ENCODE measurements at regions not wholly inside any gene's neighbourhood (a gene's known extent, or its start where the extent isn't known, plus 50 kb on each side); places are given as distances from the start of the nearest gene placed in this dataset.

DNA sequence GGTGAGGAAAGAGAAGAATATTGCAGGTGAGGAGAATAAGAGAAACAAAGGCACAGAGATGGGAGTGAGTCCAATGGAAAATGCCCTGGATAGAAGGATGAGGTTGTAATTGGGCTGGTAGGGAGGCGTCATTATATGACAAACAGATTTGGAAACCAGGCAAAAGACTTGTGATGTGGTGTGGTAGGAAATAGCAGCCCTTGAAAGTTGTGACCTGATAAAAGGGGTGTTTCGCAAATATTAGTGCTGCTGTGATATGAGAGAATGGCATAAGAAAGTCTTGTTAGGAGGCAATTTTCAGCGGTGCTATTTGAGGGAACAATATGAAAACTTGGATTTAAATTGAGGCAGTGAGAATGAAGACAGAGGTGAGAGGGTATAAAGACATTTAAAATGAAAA lies 217.5 kb upstream of the ACTBL2 start:
- peak; percentile 47 to 89 (median 82) for ATAC-seq
- no peaks in the 10 kb centered on the region for H3K27me3 ChIP-seq
- peak in 1 of 2 donors; percentile 46 for DNase-seq
- no peaks in the 10 kb centered on the region for H3K36me3 ChIP-seq
- H3K4me1 ChIP-seq = peaks cover 5 to 46% (median 29%) of the 10 kb centered on the region in 9 donors
- peak overlapping the region; percentile 56 to 89 (median 74) for H3K27ac ChIP-seq
- 52 to 71% methylated on average over 3 of the region's 3 CpGs for WGBS, 2 donors
- H3K4me3 ChIP-seq = no peak overlapping the region
- TF ChIP-seq, protein P1, sequence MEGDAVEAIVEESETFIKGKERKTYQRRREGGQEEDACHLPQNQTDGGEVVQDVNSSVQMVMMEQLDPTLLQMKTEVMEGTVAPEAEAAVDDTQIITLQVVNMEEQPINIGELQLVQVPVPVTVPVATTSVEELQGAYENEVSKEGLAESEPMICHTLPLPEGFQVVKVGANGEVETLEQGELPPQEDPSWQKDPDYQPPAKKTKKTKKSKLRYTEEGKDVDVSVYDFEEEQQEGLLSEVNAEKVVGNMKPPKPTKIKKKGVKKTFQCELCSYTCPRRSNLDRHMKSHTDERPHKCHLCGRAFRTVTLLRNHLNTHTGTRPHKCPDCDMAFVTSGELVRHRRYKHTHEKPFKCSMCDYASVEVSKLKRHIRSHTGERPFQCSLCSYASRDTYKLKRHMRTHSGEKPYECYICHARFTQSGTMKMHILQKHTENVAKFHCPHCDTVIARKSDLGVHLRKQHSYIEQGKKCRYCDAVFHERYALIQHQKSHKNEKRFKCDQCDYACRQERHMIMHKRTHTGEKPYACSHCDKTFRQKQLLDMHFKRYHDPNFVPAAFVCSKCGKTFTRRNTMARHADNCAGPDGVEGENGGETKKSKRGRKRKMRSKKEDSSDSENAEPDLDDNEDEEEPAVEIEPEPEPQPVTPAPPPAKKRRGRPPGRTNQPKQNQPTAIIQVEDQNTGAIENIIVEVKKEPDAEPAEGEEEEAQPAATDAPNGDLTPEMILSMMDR (IDR thresholded peaks at IDR 0.05) = no peak
- intact Hi-C loops (cut with DNase I) = loop anchor here in 2 of 10 donors (2.0 to 5.0 kb wide), 2 partner anchors 37 to 198 kb away; no protein-coding TSS in a partner anchor
- peaks cover 0 to 4% (median 0%) of the 10 kb centered on the region in 11 donors for H3K9me3 ChIP-seq

DNA sequence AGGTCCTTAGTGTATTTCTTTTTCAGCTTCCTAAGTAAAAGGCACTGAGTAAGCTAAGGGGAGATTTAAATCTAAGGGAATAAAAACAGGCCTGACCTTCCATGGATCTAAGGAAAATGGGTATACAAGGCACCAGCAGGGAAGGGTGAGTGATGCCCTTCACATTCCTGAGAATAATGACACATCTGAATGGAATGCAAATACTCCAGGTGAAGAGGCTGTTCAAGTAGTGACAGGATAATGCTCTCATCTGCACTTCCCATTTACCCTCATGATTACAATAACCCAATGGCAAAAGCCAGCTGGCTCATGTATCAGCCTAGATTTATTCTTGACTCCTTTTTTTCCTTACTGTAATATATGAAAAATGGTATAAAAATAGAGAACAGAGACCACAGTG lies 216.2 kb upstream of the ACTBL2 start:
- peaks cover 5 to 59% (median 37%) of the 10 kb centered on the region in 9 donors for H3K4me1 ChIP-seq
- peak overlapping the region in 9 of 10 donors; percentile 57 to 89 (median 78) for H3K27ac ChIP-seq
- H3K36me3 ChIP-seq = no peaks in the 10 kb centered on the region
- no peaks in the 10 kb centered on the region for H3K27me3 ChIP-seq
- TF ChIP-seq, protein P1 (IDR thresholded peaks at IDR 0.05) = no peak
- no peak overlapping the region for H3K4me3 ChIP-seq
- intact Hi-C loops (cut with DNase I) = loop anchor here in 4 of 10 donors (5.0 to 10.0 kb wide), 2 partner anchors 37 to 194 kb away; no protein-coding TSS in a partner anchor
- DNase-seq = no peak
- no peak for ATAC-seq
- H3K9me3 ChIP-seq = peaks cover 0 to 4% (median 0%) of the 10 kb centered on the region in 11 donors

DNA sequence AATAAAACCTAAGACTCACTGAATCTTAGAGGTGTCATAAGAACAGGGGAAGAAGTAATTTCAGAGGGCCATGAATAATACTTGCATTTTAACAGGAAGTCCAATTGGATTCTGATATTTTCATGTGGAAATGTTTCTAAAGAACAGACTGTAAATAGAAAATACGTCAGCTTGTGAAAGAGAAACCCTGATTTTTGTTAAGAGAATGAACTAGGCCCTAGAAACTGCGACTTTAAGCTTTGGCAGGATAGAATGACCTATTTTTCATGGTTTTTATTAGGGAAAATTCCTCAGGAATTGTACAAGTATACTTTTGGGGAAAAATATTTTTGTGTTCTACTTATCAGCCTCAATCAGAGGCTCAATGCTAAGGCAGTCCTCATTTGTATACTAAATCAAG lies 215.5 kb upstream of the ACTBL2 start:
- no peak overlapping the region for H3K4me3 ChIP-seq
- no peak for DNase-seq
- intact Hi-C loops (cut with DNase I) = loop anchor here in 4 of 10 donors (5.0 to 10.0 kb wide), 2 partner anchors 36 to 193 kb away; no protein-coding TSS in a partner anchor
- H3K36me3 ChIP-seq = no peaks in the 10 kb centered on the region
- TF ChIP-seq, protein P1 (IDR thresholded peaks at IDR 0.05) = no peak
- ATAC-seq = no peak
- no peaks in the 10 kb centered on the region for H3K9me3 ChIP-seq
- peaks cover 5 to 66% (median 43%) of the 10 kb centered on the region in 9 donors for H3K4me1 ChIP-seq
- no peaks in the 10 kb centered on the region for H3K27me3 ChIP-seq
- WGBS, 2 donors = 83% methylated on average over 2 of the region's 2 CpGs
- H3K27ac ChIP-seq = peak overlapping the region; percentile 57 to 89 (median 74)

DNA sequence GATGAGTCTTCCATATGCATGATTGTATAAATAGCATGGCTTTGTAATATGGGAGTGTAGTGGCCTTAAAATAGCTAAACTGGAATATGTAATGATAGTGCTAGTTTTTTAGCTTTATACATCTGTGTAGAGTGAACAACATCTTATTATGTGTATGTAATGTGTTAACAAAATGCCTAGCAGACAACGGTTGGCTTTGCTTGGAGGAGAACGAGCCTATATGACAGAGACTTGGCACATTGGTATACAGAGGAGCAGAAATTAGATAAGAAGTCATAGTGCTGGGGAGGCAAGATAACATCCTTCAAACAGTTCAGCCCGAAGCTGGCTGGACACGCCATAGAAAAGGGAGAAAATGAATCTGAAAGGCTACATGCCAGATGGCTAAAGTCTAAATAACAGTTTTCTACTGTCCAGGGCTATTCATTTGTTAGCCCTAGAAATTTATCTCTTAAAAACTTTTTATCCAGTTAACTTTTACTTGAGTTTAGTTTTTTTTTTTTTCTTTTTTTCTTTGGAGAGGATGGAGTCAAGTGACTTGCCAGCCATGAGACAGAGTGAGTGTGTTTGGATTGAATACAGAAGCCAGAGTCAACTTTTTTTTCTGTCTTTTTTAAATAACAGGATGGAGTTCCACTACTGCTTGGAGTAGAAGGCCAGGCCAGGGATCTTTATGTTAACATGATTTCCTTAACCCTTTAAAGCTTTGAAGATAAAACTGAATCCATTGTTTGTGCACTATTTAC lies 214.4 kb upstream of the ACTBL2 start:
- Histone ChIP-seq H3K9me3 (no peaks in the 10 kb centered on the region), H3K36me3 (no peaks in the 10 kb centered on the region), H3K4me3 (no peak overlapping the region), H3K4me1 (peaks cover 5 to 77% (median 51%) of the 10 kb centered on the region in 9 donors), H3K27me3 (no peaks in the 10 kb centered on the region), H3K27ac (peak overlapping the region; percentile 57 to 89 (median 74))
- ATAC-seq (peak in 7 of 8 donors; percentile 54 to 73 (median 58)), DNase-seq (peak in 1 of 2 donors; percentile 21)
- TF ChIP-seq, protein P1 (IDR thresholded peaks at IDR 0.05) = no peak
- intact Hi-C loops (cut with DNase I) = loop anchor here in 4 of 10 donors (5.0 to 10.0 kb wide), 2 partner anchors 35 to 192 kb away; no protein-coding TSS in a partner anchor
- WGBS, 2 donors = 22 to 31% methylated on average over 4 of the region's 4 CpGs
